Adrenal gland (tissue), 9 donors: ENCODE measurements at regions not wholly inside any gene's neighbourhood (a gene's known extent, or its start where the extent isn't known, plus 50 kb on each side); places are given as distances from the start of the nearest gene placed in this dataset.

Source experiments
- DNase-seq, 7 donors: peaks; one replicate each; pipeline ENCODE4 v3.0.0-alpha.2; 2019 to 2020
- H3K27ac ChIP-seq, 5 donors: fragments of 200-600 bp; sonication (generic) in 4 of 5; 1 replicate in 3 of 5; 2 replicates in 2 of 5; pipeline versions ENCODE4 v1.5.1 to v1.8.0; 2016 to 2020; ENCODE audit warnings: mild to moderate bottlenecking in 1 of 5
- H3K27me3 ChIP-seq: fragments of 200-600 bp; 2 replicates; pipeline ENCODE4 v1.8.0; 2021
- H3K36me3 ChIP-seq, 2 donors: fragments of 200-600 bp; replicated peaks in 1 of 2; 1 replicate in 1 of 2; 2 replicates in 1 of 2; pipeline versions ENCODE4 v1.5.1 to v1.8.0; 2018 to 2022
- H3K4me1 ChIP-seq, 2 donors: fragments of 200-600 bp; replicated peaks in 1 of 2; 1 replicate in 1 of 2; 2 replicates in 1 of 2; pipeline versions ENCODE4 v1.5.1 to v1.8.0; 2018 to 2021
- H3K4me3 ChIP-seq, 4 donors: fragments of 200-600 bp; sonication (generic) in 3 of 4; one replicate each; pipeline ENCODE4 v1.5.1; 2016 to 2018
- H3K9me3 ChIP-seq, 3 donors: fragments of 200-600 bp; sonication (generic) in 1 of 3; replicated peaks in 1 of 3; 1 replicate in 2 of 3; 2 replicates in 1 of 3; pipeline versions ENCODE4 v1.5.1 to v1.8.0; 2016 to 2021
- POLR2A ChIP-seq, 2 donors: fragments of 450-650 bp; IDR thresholded peaks; one replicate each; pipeline ENCODE4 v1.6.1; 2017; ENCODE audit warnings: antibody characterized with exemption in 2 of 2, mild to moderate bottlenecking in 2 of 2, moderate library complexity in 1 of 2
- WGBS, 4 donors: extraction: QIAGEN DNeasy Blood & Tissue Kit in 2 of 4; methylation state at CpG; one replicate each; pipeline versions ENCODE4 v1.1.5 to v1.1.7; 2013 to 2017; 5-methylcytosine and 5-hydroxymethylcytosine counted together
- intact Hi-C, 2 donors: fragments of 100-400 bp; cut with DNase I; formaldehyde crosslinking; loops; one replicate each; pipeline versions ENCODE4 v1.14.1 to v1.15.0; 2022 to 2023
- TF ChIP-seq, protein P1 (sequence below), 6 experiments: fragments of 450-650 bp in 4 of 6; fragments of 200-600 bp in 2 of 6; sonication (generic) in 1 of 6; IDR thresholded peaks; 1 replicate in 5 of 6; 2 replicates in 1 of 6; pipeline versions ENCODE4 v1.5.1 to v1.8.0; 2016 to 2021; ENCODE audit warnings: antibody characterized with exemption in 6 of 6, mild to moderate bottlenecking in 2 of 6, moderate library complexity in 1 of 6
- donor health status: healthy with polysubstance abuse.
- donor health status: Bipolar disorder and iron deficiency.
- donor health status: DM: yes; HTN: yes; CAD: no.
- donor health status: DM: no; HTN: no; CAD: no.
- donor health status: DM: no; HTN: no; CAD: no.

DNA sequence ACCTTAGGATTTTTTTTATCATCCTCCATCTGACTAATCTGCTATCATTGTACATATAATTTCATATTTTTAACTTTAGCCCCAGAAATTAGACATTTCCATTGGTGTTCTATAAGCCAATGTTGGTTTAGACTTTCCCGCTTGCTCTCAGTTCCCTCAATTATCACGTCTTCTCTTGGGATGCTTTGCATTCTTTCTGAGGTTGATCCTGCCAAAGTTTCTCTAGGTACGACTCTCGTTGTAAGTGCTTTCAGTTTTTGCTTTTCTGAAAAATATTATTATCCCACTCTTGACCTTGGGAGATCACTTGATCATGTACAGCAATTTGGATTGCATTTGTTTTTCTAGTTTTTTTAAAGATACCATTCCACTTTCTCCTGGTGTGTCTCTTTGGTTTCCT lies 270.2 kb downstream of the IRS2 start:
- Histone ChIP-seq H3K27me3 (no peaks in the 10 kb centered on the region), H3K4me3 (no peak overlapping the region), H3K4me1 (peaks cover 0 to 5% of the 10 kb centered on the region in 2 donors), H3K27ac (no peak overlapping the region), H3K36me3 (no peaks in the 10 kb centered on the region), H3K9me3 (no peaks in the 10 kb centered on the region)
- no peak for DNase-seq
- WGBS, 4 donors, result 40 to 46% (median 45%) methylated on average over 4 of the region's 4 CpGs
- intact Hi-C loops, result no loop called here
- no peak for TF ChIP-seq POLR2A (IDR thresholded peaks at IDR 0.05)
- TF ChIP-seq, protein P1, sequence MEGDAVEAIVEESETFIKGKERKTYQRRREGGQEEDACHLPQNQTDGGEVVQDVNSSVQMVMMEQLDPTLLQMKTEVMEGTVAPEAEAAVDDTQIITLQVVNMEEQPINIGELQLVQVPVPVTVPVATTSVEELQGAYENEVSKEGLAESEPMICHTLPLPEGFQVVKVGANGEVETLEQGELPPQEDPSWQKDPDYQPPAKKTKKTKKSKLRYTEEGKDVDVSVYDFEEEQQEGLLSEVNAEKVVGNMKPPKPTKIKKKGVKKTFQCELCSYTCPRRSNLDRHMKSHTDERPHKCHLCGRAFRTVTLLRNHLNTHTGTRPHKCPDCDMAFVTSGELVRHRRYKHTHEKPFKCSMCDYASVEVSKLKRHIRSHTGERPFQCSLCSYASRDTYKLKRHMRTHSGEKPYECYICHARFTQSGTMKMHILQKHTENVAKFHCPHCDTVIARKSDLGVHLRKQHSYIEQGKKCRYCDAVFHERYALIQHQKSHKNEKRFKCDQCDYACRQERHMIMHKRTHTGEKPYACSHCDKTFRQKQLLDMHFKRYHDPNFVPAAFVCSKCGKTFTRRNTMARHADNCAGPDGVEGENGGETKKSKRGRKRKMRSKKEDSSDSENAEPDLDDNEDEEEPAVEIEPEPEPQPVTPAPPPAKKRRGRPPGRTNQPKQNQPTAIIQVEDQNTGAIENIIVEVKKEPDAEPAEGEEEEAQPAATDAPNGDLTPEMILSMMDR (IDR thresholded peaks at IDR 0.05), result no peak

DNA sequence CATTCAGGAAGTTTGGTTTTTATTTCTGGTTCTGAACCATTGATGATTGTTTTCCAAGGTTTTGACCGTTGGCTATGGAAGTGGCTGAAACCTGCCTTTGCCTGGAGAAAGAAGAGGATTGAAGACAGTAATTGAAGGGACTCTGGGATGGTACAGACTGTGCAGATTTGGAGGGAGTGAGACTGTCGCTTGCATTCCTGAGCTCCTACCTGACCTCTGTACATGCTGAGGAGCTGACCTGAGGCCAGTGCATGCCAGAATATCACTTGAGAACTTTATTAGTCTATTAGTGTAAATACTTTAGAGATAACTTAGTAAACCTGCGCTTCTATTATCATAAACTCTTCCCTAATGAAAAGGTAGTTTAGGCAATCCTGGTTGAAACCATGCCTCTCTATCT lies 276.4 kb downstream of the IRS2 start:
- intact Hi-C loops, result no loop called here
- Histone ChIP-seq H3K9me3 (no peaks in the 10 kb centered on the region), H3K27me3 (no peaks in the 10 kb centered on the region), H3K27ac (no peak overlapping the region), H3K36me3 (no peaks in the 10 kb centered on the region), H3K4me3 (no peak overlapping the region), H3K4me1 (no peaks in the 10 kb centered on the region)
- no peak for DNase-seq
- WGBS, 4 donors, result 87 to 93% (median 90%) methylated on average over 3 of the region's 3 CpGs
- no peak for TF ChIP-seq POLR2A (IDR thresholded peaks at IDR 0.05)
- TF ChIP-seq, protein P1 (IDR thresholded peaks at IDR 0.05), result no peak

DNA sequence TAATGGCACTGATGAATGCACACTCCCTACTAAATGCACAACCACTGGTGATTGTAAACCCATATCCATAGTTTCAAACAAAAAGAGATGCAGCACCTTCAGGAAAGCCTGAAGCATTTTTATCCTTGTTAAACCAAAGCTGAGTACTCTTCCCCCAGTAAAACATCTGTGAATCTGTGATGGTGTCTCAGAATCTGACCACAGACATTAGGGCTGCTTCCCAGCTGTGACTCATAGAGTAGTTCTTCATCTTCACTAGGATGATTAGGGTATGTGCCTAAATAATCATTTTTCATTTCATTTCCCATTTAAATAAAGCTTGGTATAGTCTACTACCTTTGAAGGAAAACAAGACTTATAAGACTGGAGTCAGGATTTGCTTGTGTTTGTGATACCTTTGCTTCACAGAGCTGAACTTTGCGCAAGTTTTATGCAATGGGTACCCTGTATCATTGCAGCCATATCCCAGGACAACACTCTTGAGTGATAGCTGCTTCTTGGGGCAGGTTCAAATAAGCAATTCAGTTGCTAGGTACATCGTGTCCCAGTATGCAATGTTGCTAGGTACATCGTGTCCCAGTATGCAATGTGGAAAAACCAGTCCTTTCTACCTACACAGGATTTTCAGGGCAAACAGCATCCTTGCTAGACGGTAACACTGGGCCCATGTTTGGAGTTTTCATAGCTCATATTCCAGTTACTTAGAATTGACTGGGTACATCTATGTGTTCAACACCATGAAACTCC lies 277.1 kb downstream of the IRS2 start:
- no peak for TF ChIP-seq POLR2A (IDR thresholded peaks at IDR 0.05)
- TF ChIP-seq, protein P1 (IDR thresholded peaks at IDR 0.05), result no peak
- Histone ChIP-seq H3K36me3 (no peaks in the 10 kb centered on the region), H3K9me3 (no peaks in the 10 kb centered on the region), H3K27ac (no peak overlapping the region), H3K27me3 (no peaks in the 10 kb centered on the region), H3K4me3 (no peak overlapping the region), H3K4me1 (no peaks in the 10 kb centered on the region)
- no peak for DNase-seq
- WGBS, 4 donors, result 88 to 95% (median 93%) methylated on average over 4 of the region's 4 CpGs
- intact Hi-C loops, result no loop called here

DNA sequence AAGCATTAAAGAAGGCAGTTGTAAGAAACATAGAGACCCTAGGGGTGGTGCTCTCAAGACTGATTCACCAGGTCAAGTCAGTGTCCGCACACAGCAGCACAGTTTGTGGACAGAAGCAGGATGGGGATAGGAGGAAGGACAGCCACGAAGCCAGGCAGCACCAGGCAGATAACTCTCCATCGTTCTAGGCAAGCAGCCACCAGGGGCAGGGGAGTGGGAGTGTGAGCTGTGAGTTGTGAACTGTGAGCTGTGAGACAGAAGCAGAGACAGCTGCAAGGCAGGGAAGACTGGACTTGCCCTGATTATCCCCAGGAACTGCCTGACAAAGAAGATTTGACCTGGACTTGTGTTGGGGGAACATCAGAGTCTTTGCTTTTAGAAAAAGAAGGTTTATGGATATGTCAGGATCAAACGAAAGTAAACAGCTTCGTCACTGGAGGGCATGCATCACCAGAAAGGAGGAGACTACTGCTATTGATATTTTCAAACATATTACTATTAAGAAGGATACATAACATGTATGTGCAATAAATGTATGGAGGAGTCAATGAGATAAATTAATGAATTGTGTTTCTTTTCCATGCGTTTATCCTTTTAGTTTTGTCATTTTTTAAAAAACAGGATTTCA lies 286.1 kb downstream of the IRS2 start:
- Histone ChIP-seq H3K27me3 (no peaks in the 10 kb centered on the region), H3K27ac (peak overlapping the region in 1 of 5 donors; percentile 30), H3K36me3 (no peaks in the 10 kb centered on the region), H3K4me1 (peaks cover 0 to 8% of the 10 kb centered on the region in 2 donors), H3K9me3 (no peaks in the 10 kb centered on the region), H3K4me3 (no peak overlapping the region)
- WGBS, 4 donors, result 38 to 50% (median 42%) methylated on average over 5 to 6 of the region's 6 CpGs
- TF ChIP-seq, protein P1 (IDR thresholded peaks at IDR 0.05), result peak in 2 of 6 experiments; percentile 12 to 28
- TF ChIP-seq POLR2A (IDR thresholded peaks at IDR 0.05), result no peak
- DNase-seq, result peak in 6 of 7 donors; percentile 25 to 72 (median 38)
- intact Hi-C loops, result no loop called here
